SH-SY5Y (cell line): ENCODE measurements at regions not wholly inside any gene's neighbourhood (a gene's known extent, or its start where the extent isn't known, plus 50 kb on each side); places are given as distances from the start of the nearest gene placed in this dataset.

Experiments
- GATA2 ChIP-seq: IDR thresholded peaks from 2 replicates; pipeline ENCODE4 v1.6.1; 2011; ENCODE audit warnings: mild to moderate bottlenecking, low read depth, low read length
- GATA3 ChIP-seq: IDR thresholded peaks from 2 replicates; pipeline ENCODE4 v1.6.1; 2011; ENCODE audit warnings: low read depth, mild to moderate bottlenecking, low read length, moderate library complexity

- TF ChIP-seq GATA2 (no peak), GATA3 (no peak)
Observed at GRCh38 chr3:22129101-22129500, 378.1 kb upstream of the ZNF385D start.
